GM10266 (cell line): ENCODE measurements at regions not wholly inside any gene's neighbourhood (a gene's known extent, or its start where the extent isn't known, plus 50 kb on each side); places are given as distances from the start of the nearest gene placed in this dataset.

Experiments
- DNase-seq: peaks from one replicate; pipeline ENCODE4 v3.0.0; 2012; ENCODE audit errors: extremely low spot score
- CTCF ChIP-seq: IDR thresholded peaks from 2 replicates; pipeline ENCODE4 v1.5.1; 2012; ENCODE audit warnings: mild to moderate bottlenecking, low read depth; ENCODE audit not compliant: control insufficient read depth, insufficient read depth; ENCODE audit errors: missing control alignments

GRCh38 chr13:31880851-31881494 is 141.6 kb downstream of the RXFP2 start:
- TF ChIP-seq CTCF: no peak
- no peak for DNase-seq

GRCh38 chr13:31881495-31881882 is 142.2 kb downstream of the RXFP2 start:
- TF ChIP-seq CTCF: no peak

DNA sequence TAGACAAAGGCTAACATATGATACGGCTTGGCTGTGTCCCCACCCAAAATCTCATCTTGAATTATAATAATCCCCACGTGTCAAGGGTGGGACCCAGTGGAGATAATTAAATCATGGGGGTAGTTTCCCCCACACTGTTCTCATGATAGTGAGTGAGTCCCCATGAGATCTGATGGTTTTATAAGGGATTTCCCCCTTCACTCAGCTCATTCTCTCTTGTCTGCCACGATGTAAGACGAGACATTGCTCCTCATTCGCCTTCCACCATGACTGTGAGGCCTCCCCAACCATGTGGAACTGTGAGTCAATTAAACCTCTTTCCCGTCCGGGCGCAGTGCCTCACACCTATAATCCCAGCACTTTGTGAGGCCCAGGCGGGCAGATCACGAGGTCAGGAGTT is 143.5 kb downstream of the RXFP2 start:
- no peak for TF ChIP-seq CTCF
- no peak for DNase-seq

More at GRCh38 chr13:31881495-31881882, 142.2 kb downstream of the RXFP2 start:
- no peak for DNase-seq

DNA sequence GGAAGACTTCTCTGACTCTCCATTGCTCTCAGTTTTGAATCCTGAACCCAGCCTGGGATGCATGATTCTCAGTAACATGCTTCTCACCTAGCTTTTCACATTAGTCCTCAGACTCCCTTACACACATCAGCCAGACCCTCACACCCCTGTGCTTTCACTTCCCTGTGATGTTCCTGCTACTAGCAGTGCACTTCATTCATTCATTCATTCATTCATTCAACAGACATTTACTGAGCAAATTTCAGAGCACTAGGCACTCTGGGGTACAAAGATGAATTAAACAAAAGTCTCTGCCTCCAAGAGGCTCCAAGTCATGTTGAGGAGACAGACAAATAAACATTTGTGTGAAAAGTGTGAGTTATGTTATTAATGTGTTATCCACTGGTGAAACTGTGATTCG is 145.2 kb downstream of the RXFP2 start:
- DNase-seq: no peak
- TF ChIP-seq CTCF: no peak

GRCh38 chr13:31885994-31886393 is 145.6 kb upstream of the FRY start:
- no peak for TF ChIP-seq CTCF
- no peak for DNase-seq

GRCh38 chr13:31887286-31887685 is 144.3 kb upstream of the FRY start:
- DNase-seq: no peak
- no peak for TF ChIP-seq CTCF

DNA sequence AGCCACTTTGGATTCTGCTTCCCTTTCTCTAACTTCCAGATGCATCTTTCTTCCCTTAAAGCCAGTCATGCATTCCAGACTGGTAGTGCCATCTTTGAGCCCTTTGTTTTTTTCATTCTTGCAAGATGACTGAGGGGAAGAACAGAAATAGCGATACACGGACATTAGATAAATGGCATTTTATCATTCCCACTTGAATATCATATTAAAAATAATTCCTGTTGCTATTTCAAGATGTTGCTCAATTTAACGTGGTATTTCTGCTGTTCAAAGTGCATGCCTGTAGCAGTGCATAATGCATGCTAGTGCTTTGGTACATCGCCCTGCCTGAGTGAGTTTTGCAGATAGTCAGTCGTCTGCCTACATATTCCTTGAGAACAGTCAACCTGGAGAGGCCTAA is 140.6 kb upstream of the FRY start:
- TF ChIP-seq CTCF: no peak
- no peak for DNase-seq
